SK-N-DZ (cell line): ENCODE measurements at regions not wholly inside any gene's neighbourhood (a gene's known extent, or its start where the extent isn't known, plus 50 kb on each side); places are given as distances from the start of the nearest gene placed in this dataset.
"Not testable (repeated sequence)": the region's sequence is repeated elsewhere in the genome, so short reads cannot be mapped to it uniquely, and the experiment has no call there.

Source experiments
- DNase-seq: peaks from one replicate; pipeline ENCODE4 v3.0.0-alpha.2; 2015; ENCODE audit warnings: low spot score

GRCh38 chr6:91081452-91082067, 494.7 kb upstream of the MAP3K7 start:
- DNase-seq: peak; percentile 80

DNA sequence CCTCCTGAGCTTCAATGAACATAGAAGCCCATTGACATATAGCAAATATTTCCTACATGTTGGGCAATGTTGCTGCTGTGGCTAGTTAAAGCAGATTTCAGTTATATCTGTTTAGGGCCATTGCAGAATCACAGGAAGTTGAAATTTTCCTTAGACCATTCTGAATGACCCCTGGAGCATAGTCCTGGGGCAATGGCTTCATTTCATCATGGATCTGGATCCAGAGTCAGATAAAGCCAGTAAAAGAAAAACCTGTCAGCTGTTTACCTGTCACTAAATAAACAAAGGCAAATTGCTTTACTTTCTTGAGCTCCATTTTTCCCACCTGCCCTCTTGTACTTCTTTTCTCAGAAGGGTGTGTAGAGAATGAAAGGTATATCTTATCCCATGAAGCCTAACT, 494.0 kb upstream of the MAP3K7 start:
- no peak for DNase-seq

GRCh38 chr6:91079969-91080368, 493.1 kb upstream of the MAP3K7 start:
- DNase-seq: peak; percentile 88

- peak; percentile 83 for DNase-seq
These were observed 488.5 kb upstream of the MAP3K7 start for GRCh38 chr6:91075244-91075976.

DNA sequence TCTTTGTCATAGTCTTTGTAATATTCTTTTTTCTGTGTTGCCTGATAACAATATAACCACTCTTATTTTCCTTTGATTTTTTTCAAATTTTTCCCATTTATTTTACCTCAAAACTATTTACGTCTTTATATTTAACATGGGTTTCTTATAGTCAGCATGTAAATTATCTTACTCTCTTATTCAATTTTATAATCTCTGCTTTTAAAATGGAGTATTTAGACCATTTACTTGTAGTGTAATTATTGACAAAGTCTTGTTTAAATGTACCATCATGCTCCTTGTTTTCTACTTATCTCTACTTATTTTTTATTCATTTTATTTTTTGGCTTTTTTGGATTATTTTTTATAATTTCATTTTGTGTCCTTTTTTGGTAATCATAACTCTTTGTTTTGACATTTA, 476.5 kb upstream of the MAP3K7 start:
- DNase-seq: no peak

DNA sequence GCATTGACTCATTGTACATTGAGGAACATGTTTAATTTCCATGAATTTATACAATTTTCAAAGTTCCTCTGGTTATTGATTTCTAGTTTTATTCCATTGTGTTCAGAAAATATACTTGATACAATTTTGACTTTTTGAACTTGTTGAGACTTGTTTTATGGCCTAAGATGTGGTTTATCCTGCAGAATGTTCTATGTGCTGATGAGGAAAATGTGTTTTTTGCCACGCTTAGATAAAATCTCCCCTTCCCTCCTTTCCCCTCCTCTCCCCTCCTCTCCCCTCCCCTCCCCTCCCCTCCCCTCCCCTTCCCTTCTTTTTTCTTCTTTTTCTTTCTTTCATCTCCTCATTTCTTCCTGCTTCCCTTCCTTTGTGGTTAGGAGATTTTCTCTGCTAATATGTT, 470.8 kb upstream of the MAP3K7 start:
- no peak for DNase-seq

DNA sequence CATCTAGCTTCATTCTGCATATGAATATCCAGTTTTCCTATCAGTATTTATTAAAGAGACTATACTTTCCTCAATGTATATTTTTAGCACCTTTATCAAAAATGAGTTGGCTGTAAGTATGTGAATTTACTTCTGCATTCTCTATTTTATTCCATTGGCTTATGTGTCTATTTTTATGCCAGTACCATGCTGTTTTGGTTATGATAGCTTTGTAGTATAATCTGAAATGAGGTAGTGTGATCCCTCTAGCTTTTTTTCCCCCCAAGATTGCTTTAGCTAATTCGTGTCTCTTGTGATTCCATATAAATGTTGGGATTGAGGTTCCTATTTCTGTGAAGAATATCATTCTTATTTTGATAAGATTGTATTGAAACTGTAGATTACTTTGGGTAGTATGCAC, 469.1 kb upstream of the MAP3K7 start:
- DNase-seq: no peak

DNA sequence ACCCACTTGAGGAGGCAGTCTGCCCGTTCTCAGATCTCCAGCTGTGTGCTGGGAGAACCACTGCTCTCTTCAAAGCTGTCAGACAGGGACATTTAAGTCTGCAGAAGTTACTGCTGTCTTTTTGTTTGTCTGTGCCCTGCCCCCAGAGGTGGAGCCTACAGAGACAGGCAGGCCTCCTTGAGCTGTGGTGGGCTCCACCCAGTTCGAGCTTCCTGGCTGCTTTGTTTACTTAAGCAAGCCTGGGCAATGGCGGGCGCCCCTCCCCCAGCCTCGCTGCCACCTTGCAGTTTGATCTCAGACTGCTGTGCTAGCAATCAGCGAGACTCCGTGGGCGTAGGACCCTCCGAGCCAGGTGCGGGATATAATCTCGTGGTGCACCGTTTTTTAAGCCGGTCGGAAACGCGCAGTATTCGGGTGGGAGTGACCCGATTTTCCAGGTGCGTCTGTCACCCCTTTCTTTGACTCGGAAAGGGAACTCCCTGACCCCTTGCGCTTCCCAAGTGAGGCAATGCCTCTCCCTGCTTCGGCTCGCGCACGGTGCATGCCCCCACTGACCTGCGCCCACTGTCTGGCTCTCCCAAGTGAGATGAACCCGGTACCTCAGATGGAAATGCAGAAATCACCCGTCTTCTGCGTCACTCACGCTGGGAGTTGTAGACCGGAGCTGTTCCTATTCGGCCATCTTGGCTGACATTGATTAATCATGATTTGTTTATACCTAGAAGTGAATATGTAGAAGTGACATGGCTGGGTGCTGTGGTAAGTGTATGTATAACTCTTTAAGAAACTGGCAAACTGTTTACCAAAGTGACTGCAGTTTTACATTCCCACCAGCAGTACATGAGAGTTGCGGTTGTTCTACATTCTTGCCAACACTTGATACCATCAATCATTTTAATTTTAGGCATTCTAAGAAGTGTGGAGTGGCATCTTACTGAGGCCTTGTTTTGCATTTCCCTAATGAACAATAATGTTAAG, 465.9 kb upstream of the MAP3K7 start:
- not testable (repeated sequence) for DNase-seq

GRCh38 chr6:91045161-91045560, 458.3 kb upstream of the MAP3K7 start:
- DNase-seq: peak; percentile 29

DNA sequence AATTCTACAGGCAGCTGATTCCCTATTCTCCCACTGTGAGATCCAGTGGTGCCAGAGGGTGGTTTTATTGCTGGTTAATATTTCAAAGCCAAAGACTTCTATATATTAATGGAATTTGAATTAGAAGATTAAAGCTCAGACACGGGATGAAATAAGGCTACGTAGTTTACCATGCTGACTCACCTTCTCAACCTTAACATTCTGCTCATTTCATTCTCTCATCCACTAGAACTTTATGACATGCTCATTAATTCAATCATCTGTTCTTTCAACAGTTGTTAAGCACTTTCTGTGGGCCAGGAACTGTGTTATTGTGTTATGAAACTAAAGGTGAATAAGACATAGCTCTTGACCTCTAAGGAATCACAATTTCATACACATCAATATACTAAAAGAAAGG, 456.9 kb upstream of the MAP3K7 start:
- DNase-seq: no peak

- DNase-seq: no peak
These were observed 455.8 kb upstream of the MAP3K7 start for GRCh38 chr6:91042656-91043055.

DNA sequence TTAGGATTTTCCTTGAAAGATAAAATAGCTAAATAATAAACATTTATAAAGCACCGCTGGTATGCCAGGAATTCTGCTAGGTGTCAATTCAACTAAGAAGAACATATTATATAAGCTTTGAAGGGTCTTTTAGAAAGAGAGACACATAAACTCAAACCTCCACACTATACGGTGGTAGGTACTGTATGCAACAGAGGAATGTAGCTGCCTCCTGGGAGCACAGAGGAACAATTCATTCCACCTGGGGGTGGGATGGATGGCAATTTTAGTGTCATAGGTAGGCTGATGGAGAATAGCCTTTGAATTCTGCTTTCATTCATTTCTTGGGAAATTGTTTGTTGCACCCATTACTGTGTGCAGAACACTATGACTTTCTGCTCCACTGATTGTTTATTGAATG, 447.1 kb upstream of the MAP3K7 start:
- no peak for DNase-seq

DNA sequence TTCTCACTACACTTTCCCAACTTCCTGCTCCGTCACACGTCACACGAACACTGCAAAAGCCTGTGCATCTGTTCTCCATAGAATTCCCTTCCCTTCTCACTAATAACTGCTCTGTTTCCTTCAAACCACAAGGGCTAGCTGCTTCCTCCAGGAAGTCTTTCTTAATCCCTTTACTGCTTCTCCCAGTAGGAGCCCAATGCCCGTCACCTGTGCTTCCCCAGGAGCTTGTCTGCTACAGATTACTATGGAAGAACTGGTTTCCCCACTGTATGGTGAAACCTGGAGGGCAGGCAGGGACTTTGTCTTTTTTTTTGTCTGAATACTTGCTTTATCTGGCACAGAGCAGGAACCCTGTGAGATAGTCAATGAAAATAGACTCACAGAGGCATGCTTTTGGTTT, 444.7 kb upstream of the MAP3K7 start:
- no peak for DNase-seq

GRCh38 chr6:91029211-91029610, 442.3 kb upstream of the MAP3K7 start:
- peak; percentile 50 for DNase-seq

DNA sequence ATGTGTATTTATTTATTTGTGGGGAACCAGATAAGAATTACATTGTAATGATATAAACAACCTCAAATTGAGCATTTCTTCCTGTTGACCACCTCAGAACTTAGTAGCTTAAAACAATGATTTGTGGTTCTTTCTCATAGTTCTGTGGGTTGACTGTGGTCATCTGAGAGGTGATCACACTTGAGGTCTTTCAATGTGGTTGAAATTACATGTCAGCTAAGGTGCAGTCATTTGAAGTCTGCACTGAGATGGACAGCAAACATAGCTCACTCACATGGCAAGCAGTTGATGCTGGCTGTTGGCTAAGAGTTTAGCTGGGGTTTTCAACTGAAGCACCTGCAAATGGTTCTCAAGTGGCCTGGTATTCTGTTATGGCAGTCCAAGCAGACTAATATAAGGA, 436.7 kb upstream of the MAP3K7 start:
- no peak for DNase-seq

DNA sequence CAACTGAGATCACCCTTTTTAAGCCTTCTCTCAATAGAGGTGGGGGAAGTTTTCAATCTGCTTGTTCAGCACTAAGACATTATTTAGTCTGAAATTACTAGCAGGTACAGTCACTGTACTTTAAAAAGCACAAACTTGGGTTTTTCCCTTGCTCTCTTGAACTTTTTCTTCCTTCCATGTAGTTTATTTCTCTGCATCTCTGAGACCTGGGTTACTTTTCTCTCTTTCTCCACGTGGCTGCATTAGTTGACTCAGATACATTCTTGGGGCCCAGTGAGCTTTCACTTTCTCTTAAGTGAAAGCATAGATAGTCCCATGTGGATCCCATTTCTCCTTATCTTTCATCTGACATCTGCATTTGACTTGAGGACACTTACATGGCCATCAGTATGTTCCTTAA, 433.9 kb upstream of the MAP3K7 start:
- DNase-seq: no peak

DNA sequence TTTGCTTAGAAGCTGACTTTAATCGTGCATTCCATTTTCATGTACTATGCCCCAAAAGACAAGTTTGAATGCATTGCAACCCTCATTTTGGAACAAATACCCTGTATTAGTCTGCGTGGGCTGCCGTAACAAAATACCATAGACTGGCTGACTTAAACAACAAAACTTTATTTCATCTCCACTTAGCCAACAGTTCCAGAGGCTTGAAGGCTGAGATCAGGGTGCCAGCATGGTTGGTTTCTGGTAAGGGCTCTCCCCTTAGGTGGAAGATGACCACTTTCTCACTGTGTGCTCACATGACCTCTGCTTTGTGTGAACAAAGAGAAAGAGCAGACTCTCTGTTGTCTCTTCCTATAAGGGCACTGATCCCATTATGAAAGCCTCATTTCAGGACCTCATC, 431.7 kb upstream of the MAP3K7 start:
- DNase-seq: no peak

DNA sequence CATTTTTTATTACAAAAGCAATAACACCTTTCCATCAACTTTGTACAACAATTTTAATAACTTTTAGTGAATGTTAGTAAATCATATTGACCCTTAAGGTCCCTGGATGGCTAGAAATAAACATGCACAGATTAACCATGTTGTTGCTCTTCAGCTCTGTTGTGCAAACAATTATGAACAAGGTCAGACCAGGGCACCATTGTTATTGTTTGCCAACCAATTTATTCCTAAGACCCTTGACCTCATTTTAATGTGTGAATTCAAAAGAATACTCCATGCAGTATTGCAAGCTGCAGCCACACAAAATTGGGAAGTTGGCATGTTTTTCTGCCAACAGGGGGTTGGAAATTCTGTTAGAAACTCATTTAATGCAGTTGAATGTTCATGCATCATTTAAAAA, 426.6 kb upstream of the MAP3K7 start:
- no peak for DNase-seq

- no peak for DNase-seq
These were observed 410.2 kb upstream of the MAP3K7 start for GRCh38 chr6:90997076-90997475.

GRCh38 chr6:90993770-90994169, 406.9 kb upstream of the MAP3K7 start:
- no peak for DNase-seq

GRCh38 chr6:90989763-90990162, 402.9 kb upstream of the MAP3K7 start:
- no peak for DNase-seq

DNA sequence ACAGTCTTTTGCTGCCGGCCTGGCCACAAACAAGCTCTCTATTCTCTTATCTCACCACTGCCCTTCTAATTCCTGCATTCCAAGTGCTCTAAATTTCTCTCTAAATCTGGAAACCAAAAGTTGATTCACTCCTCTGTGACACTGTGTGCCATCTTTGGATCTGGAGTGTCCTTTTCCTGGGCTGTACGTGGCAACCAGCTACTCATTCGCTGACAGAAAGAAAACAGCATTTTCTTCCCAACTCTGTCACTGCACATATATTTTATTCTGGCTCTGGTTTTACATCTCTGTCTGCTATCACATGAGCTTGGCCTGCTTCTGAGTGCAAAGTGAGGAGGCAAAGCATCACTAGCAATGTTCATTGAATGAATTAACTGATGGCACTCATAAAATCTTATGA, 397.2 kb upstream of the MAP3K7 start:
- no peak for DNase-seq
